HL-60 (cell line): ENCODE measurements at regions not wholly inside any gene's neighbourhood (a gene's known extent, or its start where the extent isn't known, plus 50 kb on each side); places are given as distances from the start of the nearest gene placed in this dataset.

Experiments
- POLR2AphosphoS5 ChIP-seq: IDR thresholded peaks from 2 replicates; pipeline ENCODE4 v1.6.1; 2012; ENCODE audit warnings: low read depth
- REST ChIP-seq: IDR thresholded peaks from 2 replicates; pipeline ENCODE4 v1.6.1; 2012; ENCODE audit warnings: low read depth; ENCODE audit not compliant: insufficient replicate concordance

GRCh38 chr11:122451911-122452310 lies 203.6 kb upstream of the UBASH3B start:
- TF ChIP-seq REST (no peak), POLR2AphosphoS5 (no peak)
